Occipital lobe (tissue), 1 donor: ENCODE measurements at regions not wholly inside any gene's neighbourhood (a gene's known extent, or its start where the extent isn't known, plus 50 kb on each side); places are given as distances from the start of the nearest gene placed in this dataset.

Source experiments
- DNase-seq: peaks from one replicate; lab custom pipeline; 2025; lab: John Stamatoyannopoulos, UW

DNA sequence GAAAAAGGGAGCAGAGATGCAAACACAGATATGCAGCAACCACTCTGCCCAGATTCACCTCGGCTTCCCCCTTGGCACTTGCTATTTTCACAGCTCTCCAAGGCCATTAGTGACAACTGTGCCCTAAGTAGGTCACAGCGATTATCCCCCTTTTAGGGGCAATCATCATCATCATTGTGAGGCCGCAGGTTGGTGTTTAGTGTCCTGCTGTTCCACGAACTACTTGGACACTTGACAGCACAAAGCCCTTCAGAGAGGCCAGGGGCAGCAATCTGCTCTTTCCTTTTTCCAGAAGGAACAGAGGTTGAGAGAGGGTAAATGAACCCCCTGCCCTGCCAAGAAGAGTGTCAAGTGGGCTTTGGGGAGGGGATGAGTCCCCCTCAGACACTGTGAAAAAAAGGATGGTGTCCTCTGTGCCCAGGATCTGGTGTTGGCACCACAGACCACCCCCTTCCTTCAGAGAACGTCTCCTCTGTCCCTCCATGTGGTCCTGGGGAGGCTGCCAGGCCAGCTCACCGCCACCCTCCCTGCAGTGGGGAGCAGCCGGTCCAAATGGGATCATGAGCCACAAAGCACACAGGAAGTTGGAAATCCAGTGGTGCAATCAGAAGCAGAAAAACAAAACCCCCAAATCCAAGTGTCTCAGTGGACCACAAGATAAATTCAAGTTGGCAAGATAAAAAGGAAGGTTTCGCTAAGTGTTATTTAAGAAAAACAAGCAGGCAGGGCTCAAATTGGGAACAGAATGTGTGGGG is 78.4 kb upstream of the MED9 start:
- DNase-seq: no peak

DNA sequence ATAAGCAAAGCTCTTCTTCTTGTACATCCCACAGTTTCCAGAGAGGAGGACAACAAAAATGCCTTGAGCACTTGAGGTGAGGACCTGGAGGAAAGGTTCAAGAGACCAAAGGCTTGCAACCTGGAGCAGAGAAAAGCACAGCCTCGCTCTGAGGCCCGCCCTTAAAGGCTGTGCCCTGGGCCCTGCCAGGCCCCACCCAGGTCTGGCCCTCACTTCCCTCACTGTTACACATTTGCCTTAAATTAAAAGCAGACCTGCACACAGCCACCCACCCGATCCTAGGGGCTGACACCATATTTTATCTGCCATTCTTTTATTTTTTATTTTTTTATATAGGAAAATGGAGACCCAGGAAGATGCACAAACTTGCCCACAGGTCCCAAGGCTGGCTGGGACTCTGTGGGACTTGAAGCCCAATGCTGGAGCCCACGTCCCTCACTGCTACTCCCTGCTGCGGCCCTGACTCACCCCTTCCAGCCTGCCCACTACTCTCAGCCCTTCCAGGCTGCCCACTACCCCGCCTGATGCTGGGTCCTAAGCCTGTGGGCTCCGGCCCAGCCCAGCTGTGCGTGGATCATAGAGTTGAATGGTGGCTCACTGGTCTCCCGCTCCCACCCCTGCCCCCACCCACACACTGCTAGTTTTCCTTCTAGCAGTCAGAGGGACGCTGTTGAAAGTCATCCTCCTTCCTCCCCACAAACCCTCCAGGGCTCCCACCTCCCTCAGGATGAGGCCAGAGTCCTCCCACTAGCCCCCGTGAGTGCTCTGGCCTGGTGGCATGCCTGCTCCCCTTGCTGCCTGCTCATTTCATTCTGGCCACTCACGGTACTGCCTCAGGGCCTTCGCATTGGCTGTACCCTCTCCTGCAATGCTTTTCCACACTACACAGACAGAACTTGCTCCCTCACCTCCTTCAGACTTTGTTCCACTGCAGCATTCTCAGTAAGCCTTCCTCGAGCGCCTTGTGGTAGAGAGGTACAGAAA is 77.6 kb upstream of the MED9 start:
- no peak for DNase-seq

- DNase-seq: no peak
Observed at GRCh38 chr17:17400070-17400469, 76.7 kb upstream of the MED9 start.

GRCh38 chr17:17400566-17401184 is 76.1 kb upstream of the MED9 start:
- no peak for DNase-seq

DNA sequence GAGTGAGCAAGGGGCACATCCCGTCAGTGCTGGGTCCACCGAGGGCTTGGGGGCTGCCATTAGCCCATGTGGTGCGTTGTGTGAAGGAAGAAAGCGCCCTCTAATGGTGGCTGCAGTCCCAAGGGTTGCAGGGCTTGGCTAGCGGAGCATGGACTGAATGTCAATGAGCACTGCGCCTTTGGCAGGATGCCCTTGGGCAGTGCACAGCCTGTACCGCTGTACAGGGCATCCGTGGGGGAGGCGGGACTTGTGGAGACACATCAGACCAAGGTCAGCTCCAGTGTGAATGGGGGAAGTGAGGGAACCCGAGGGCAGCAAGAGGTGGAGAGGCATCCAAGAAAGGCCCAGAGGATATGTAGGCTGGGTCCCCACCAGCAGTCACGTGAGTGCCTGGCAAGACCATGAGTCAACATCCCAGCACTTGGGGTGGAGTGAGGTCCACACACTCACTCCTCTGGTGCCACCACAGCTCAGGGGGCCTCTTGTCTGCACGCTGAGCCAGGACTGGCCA is 75.5 kb upstream of the MED9 start:
- no peak for DNase-seq

- DNase-seq: no peak
Observed at GRCh38 chr17:17402558-17402957, 74.2 kb upstream of the MED9 start.

GRCh38 chr17:17403065-17403464 is 73.7 kb upstream of the MED9 start:
- no peak for DNase-seq

- no peak for DNase-seq
Observed at GRCh38 chr17:17403899-17404576, 72.8 kb upstream of the MED9 start.

DNA sequence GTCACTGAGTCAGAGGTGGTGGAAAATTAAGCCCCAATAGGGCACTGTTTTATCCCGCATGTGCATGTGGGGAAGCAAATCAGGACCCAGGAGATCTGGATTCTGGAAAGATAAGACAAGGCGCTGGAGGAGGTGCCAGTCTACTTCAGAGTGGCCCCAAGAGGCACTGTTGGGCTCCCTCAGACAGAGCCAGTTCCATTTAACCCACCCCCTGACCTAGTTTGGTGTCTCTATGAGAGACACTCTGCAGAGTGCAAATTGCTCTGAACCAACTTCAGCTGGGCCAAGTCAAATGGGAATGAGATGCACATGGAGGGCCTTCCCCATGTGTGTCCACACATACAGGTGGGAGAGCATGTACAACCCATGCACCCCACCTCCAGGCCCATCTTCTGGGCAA is 71.1 kb upstream of the MED9 start:
- DNase-seq: no peak

DNA sequence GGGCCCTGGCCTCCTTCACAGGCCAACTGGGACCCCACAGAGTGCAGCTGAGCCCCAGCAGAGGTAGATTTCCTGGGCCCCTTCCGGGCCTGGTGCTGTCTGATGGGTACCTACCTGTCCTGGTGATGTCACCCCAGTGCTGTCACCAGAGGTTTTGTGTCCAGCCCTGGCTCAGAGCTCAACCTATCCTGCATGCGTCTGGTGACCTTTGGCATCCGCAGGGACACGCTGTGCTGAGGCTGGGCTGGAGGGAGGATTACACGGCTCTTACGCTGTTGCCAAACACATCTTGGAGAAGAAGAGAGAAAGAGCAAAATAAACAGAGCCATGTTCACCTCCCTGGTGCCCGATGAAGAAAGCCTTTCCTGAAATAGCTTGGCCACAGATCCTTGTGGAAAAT is 70.6 kb upstream of the MED9 start:
- DNase-seq: no peak

- no peak for DNase-seq
Observed at GRCh38 chr17:17408236-17408794, 68.5 kb upstream of the MED9 start.

DNA sequence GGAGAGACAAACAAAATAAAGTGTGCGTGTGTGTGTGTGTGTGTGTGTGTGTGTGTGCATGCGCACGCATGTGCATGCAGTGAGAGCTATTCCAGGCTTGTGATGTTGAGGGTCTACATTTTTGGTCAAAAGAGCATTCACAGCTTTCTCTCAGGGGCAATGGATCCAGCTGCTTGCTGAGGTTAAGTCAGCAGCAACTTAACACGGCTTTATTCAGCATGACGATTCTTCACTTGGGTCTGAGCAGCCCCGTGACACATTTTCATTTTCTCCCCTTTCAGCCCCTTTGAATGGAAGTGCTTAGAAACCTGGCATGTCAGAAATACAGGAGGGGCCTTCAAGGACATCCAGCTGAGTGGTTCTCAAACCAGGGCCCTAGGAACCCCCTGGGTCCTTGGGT is 66.4 kb upstream of the MED9 start:
- DNase-seq: no peak

DNA sequence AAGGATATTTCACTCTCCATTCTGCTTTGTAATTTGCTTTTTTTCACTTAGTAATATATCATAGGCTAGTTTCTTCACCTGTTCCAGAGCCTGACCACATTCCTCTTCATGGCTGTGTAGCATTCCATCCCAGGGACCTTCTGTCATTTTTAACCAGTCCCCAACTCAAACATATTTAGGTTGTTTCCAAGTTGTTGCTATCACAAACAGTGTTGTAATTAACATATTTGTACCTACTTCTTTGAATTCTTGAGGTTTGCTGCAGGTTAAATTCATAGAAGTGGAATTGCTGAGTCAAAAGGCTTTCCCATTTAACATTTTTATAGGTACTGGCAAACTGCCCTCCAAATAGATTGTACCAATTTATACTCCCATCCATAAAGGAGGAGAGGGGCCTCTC is 65.1 kb upstream of the MED9 start:
- DNase-seq: no peak

DNA sequence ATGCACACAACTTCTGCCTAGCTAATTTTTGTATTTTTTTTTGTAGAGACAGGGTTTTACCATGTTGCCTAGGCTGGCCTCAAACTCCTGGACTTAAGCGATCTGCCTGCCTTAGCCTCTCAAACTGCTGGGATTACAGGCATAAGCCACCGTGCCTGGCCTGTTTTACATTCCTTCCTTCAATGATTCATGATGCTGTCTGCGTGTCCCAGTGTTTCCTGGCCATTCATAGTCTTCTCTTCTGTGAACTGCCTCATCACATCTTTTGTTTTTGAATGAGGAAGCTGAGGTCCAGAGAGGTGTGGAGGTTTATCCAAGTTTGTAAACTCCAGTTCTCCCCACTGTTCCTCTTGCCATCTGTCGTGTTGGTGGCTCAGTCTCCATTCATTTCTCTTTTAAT is 64.5 kb upstream of the MED9 start:
- DNase-seq: no peak

GRCh38 chr17:17413215-17413792 is 63.5 kb upstream of the MED9 start:
- no peak for DNase-seq

GRCh38 chr17:17413821-17414220 is 63.0 kb upstream of the MED9 start:
- no peak for DNase-seq

GRCh38 chr17:17414341-17414805 is 62.4 kb upstream of the MED9 start:
- peak; percentile 73 for DNase-seq

DNA sequence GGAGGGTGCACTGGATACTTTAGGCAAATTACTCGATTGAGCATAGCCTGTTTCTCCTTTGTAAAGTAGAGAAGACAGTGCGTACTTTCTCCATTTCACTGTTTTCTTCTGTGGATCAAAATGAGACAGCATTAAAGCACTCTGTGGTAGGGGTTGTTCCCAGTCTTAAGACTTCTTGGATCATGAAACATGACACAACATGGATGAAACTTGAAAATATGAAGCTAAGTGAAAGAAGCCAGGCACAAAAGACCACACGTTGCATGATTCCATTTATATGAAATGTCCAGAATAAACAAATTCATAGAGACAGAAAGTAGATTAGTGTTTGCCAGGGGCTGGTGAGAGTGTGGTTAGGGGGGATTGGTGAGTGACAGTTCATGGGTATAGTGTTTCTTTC is 61.8 kb upstream of the MED9 start:
- DNase-seq: no peak

- peak; percentile 35 for DNase-seq
Observed at GRCh38 chr17:17416007-17416399, 60.8 kb upstream of the MED9 start.
